ENCODE measurements at regions not wholly inside any gene's neighbourhood (a gene's known extent, or its start where the extent isn't known, plus 50 kb on each side); places are given as distances from the start of the nearest gene placed in this dataset.

- TF ChIP-seq POLR2A (IDR thresholded peaks at IDR 0.05), result no peak
- TF ChIP-seq, protein P1, sequence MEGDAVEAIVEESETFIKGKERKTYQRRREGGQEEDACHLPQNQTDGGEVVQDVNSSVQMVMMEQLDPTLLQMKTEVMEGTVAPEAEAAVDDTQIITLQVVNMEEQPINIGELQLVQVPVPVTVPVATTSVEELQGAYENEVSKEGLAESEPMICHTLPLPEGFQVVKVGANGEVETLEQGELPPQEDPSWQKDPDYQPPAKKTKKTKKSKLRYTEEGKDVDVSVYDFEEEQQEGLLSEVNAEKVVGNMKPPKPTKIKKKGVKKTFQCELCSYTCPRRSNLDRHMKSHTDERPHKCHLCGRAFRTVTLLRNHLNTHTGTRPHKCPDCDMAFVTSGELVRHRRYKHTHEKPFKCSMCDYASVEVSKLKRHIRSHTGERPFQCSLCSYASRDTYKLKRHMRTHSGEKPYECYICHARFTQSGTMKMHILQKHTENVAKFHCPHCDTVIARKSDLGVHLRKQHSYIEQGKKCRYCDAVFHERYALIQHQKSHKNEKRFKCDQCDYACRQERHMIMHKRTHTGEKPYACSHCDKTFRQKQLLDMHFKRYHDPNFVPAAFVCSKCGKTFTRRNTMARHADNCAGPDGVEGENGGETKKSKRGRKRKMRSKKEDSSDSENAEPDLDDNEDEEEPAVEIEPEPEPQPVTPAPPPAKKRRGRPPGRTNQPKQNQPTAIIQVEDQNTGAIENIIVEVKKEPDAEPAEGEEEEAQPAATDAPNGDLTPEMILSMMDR (IDR thresholded peaks at IDR 0.05), result no peak
These were observed 95.6 kb upstream of the FAM216B start for GRCh38 chr13:42685751-42686150.

Data from adrenal gland (tissue), 5 donors.